HG03342 (cell line): ENCODE measurements at regions not wholly inside any gene's neighbourhood (a gene's known extent, or its start where the extent isn't known, plus 50 kb on each side); places are given as distances from the start of the nearest gene placed in this dataset.
"Not testable (repeated sequence)": the region's sequence is repeated elsewhere in the genome, so short reads cannot be mapped to it uniquely, and the experiment has no call there.

Source experiments
- ATAC-seq: cut with Tn5 transposase; IDR thresholded peaks from one replicate; pipeline ENCODE4 v1.9.1; 2021; ENCODE audit warnings: mild to moderate bottlenecking, moderate library complexity; ENCODE audit not compliant: unreplicated experiment

DNA sequence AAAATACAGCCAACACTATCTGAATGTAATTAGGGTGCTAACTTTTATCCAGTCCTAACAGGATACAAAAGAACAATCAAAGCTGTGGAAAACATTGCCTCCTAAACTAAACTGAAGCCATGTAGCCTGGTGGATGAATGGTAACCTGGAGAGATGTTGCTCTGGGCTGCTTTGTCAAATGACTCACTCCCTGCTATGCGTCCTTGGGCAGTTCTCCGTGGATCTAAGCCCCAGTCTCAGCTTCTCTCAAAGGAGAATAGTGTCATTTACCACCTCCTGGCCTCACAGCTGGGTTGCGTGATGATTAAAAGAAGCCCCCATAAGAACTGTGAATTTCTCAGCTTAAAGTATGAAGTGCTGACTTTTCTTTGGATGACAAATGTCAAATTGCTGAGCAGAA lies 203.7 kb downstream of the ICOS start:
- ATAC-seq, result no peak

DNA sequence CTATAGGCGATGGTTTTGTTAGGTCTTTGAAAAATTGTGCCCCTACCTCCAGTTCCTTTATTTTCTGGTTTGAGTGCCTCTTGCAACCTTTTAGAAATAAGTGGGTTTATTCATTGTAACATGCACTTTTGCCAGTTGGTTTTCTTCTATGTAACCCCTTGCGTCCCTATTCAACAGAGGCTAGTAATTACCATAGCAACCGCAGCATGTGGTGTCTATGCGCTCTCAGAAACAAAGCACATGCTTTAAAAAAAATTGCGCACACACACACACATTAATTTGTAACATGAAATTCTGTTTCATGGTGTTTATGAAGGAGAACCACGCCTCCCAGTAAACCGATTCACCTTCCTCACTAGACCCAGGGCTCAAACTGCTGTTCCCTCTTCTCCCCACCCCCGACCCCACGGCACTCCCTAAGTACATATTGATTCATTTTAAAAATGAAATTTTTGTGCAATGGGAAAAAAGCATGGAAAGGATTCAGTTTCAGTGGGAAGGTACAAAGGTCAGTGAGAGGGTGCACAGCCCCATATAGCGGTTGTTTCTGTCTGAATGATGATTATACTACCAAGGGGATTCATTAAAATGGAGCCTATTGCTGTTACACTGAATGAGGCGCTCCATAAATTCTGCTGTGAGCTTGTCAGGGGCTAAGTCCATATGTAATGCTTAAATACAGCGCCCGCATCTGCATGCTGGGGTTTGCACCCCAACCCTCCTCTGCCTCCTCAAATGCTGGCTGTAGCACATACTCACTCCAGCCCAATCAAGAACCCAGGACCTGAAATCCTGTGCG lies 206.9 kb downstream of the ICOS start:
- no peak for ATAC-seq

- ATAC-seq, result no peak
Observed at GRCh38 chr2:204144492-204144891, 207.9 kb downstream of the ICOS start.

DNA sequence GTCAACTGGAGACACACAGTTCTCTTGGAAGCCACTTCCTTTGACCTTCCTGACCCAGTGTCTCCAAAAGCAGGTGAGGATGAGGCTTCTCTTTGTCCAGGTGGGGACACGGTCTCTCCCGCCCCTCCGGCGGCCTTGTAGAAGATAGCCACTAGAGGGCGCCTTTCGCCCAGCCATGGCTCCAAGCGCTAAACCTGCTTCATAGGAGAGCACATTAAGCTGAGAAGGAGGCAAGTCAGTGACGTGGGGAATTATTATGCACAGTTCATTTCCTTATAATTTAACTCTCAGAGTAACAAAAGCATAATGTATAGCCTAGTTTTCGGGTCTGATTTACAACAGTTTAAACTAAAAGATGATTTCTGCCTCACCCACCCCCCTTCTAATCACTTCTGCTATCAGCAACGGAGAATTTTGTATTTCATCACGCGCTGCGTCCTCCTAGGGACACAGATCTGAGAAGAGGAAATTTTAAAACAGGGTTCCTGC lies 208.7 kb downstream of the ICOS start:
- ATAC-seq, result peak; percentile 99

GRCh38 chr2:204145791-204146190 lies 209.2 kb downstream of the ICOS start:
- ATAC-seq, result no peak

DNA sequence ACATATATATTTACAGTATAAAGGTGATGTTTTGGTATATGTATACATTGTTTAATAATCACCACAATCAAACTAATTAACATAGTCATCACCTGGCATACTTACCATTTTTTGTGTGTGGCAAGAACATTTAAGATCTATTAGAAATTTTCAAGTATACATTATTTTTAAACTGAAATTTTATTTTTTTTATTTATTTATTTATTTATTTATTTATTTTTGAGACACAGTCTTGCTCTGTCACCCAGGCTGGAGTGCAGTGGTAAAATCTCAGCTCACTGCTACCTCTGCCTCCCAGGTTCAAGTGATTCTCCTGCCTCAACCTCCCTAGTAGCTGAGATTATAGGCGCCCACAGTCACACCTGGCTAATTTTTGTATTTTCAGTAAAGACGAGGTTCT lies 210.5 kb downstream of the ICOS start:
- ATAC-seq, result not testable (repeated sequence)

DNA sequence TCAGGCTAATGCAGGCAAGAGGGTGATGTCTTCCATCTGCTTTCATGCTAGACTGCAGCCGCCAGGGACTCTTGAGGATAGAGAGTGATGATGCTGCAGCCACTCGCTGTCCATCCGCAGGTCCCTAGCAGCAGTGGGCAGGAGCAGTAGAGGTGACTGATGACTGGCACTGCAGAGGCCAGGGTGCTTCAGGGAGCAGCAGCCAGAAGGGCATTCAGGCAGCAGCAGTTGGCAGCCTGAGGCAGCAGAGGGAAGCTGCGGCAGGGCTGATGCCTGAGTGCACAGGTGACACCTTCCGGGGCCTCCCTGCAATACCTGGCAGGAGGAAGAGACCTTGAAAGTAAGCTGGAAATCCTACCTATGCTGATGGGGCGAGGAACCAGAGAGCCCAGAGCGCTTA lies 214.2 kb downstream of the ICOS start:
- ATAC-seq, result no peak

- ATAC-seq, result no peak
Observed at GRCh38 chr2:204152616-204153015, 216.1 kb downstream of the ICOS start.

- no peak for ATAC-seq
Observed at GRCh38 chr2:204154863-204155262, 218.3 kb downstream of the ICOS start.

DNA sequence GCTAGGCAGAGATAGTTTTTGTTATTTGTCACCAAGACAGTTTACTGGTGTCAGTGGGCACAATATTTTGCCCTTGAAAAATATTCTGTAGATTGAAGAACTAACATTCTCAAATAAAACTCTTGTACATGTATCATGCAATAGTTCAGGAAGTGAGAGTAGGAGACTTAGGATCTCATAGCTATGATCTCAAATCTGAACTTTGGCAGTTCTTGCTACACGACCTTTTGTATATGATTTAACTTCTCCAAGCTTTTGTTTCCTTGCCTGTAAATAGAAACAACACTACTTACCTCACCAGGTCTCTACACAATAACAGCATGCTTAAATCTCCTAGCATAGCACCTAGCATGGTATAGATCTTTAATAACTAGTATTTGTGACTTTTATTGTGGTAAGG lies 219.9 kb downstream of the ICOS start:
- ATAC-seq, result no peak

GRCh38 chr2:204157684-204158083 lies 221.1 kb downstream of the ICOS start:
- ATAC-seq, result no peak

GRCh38 chr2:204159526-204159925 lies 223.0 kb downstream of the ICOS start:
- no peak for ATAC-seq

- no peak for ATAC-seq
Observed at GRCh38 chr2:204160989-204161388, 224.4 kb downstream of the ICOS start.

DNA sequence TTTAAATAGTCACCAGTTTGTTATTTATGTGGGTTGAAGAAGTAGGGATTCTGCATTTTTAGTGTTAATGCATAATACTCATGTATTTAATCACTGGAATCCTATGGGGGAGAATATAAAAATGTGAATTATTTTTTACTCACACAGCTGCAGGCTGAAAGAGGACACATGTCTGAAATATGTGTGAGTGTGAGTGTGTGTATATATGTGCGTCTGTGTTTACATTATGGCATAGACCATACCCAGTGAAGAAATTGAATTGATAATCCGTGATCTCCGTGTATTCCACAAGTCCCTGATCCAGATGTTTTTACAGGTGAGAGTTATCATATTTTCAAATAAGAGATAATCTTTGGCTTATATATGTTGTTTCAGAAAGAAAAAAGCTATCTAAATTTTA lies 225.3 kb downstream of the ICOS start:
- ATAC-seq, result no peak

DNA sequence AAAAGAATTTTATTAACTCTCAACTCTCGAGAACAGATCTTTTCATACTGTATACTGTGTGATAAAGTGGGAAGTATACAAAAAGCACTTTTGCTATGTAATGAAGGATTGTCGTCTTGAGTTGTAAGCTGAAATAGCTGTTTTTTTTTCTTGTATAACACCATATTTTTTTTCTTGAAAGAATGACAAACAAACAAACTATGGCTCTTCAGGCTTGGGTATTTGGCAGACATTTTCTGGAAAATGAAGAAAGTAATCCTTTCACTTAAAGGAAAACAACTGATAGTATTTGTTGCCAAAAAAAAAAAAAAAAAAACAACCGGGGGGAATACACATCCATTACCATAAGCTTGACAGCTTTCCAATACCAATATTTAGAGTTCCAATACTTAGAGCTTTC lies 230.4 kb downstream of the ICOS start:
- no peak for ATAC-seq

DNA sequence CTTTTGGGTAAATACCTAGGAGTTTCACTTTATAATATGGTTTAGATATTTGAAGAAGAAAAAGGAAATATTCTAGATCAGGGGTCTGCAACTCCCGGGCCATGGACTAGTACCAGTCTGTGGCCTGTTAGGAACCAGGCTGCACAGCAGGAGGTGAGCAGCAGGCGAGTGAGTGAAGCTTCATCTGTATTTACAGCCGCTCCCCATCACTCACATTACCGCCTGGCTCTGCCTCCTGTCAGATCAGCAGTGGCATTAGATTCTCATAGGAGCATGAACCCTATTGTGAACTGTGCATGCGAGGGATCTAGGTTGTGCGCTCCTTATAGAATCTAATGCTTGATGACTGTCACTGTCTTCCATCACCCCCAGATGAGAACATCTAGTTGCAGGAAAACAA lies 231.1 kb downstream of the ICOS start:
- not testable (repeated sequence) for ATAC-seq

GRCh38 chr2:204170411-204170810 lies 233.8 kb downstream of the ICOS start:
- no peak for ATAC-seq

DNA sequence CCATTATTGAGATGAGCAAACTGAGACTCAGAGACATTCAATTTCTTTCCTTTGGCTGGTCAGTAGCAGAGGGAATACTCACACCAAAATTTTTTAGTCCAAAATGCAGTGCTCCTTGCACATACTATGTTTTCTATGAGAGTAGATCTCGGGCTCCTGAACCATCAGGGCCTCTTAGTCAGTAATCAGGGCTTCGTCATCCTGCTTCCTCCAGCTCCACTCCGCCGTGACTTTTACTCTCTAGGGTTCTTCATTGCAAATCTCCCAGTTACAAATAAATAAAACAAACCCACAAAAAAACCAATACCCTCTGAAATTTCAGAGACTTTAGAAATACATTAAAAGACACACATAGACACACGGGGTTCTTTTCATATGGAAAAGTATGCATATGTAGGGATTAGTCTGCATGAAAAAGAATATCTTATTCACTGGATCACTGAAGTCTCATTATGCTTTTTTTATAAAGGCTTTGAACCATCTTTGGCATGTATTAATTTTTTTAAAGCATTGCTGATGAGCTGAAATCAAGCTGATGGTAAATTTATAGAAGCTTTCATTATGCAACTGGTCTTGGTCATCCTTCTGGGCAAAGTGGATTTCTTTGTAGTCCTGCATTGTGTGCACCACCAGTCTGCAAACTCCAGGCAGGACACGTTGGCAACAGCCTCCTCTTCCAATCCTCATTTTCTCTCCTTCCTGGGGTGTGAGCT lies 235.0 kb downstream of the ICOS start:
- ATAC-seq, result no peak

DNA sequence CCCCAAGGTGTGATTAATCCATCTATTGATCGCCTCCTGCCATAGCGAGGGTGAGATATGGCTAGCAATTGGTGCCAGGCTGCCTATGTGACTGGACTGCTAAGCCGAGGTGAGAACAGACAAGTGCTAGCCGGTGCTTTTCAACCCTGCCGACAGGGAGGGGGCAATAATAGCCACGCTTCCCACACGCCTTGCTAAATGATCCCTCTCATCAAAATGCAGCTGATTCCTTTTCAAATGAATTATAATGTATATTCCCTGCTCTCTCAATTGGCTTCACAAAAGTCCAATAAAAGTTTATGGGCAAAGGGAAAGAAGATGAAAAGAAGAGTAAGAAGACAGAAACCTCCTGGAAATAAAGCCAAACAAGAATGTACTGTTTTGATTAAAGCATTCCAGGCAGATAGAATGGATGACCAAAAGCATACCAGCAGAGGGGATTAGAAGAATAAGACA lies 235.6 kb downstream of the ICOS start:
- no peak for ATAC-seq

DNA sequence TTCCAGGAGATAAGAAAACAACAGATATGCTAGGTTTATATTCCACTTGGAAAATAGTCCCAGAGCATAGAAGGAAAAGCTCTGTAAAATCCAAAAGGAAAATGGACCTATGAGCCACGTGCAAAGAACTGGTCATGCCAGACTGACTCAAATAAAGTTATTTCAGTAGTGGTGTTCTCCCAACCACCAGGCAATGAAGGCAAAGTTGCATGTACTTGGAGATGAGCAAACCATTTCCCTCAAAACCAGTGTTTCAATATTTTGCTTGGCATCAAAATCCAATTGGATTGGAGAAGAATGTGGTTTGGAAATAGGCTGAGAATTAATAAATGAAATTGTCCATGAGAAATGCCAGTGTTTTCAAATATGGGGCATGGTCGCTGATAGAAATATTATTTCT lies 237.5 kb downstream of the ICOS start:
- no peak for ATAC-seq

DNA sequence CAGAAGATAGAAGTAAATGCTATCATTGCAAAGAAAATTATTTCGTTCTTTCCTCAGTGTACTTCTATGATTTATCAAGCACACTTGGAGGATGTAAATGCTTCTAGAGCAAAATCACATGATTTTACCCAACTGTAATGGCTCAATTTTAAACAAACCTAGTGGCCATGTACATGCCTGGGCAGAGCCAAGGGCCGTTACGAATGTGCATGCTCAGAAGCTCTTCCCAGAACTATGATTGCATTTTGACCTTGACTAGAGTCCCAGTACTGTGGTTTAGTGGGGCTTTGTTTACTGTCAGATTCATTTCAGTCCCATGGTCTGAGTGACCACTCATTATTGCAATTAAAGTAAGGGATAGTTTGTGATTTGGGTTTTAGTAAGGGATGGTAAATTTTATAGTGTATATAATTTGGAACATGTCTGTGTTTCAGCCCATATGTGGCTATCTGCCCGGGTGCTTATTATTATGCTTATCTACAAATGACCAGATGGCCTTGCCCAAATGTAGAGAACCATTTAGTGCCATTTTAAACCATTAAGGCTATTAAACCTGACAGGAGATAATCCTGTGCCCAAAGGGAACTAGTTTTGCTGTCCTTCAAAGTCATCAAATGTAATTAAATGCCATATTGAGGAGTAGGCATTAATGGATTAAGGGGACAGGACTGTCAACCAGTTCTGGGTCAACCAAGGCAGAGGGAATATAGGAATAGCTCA lies 239.1 kb downstream of the ICOS start:
- no peak for ATAC-seq

- no peak for ATAC-seq
Observed at GRCh38 chr2:204176306-204176705, 239.7 kb downstream of the ICOS start.
